ENCODE measurements at regions not wholly inside any gene's neighbourhood (a gene's known extent, or its start where the extent isn't known, plus 50 kb on each side); places are given as distances from the start of the nearest gene placed in this dataset.

GRCh38 chr13:111519041-111519440 is 198.6 kb downstream of the TEX29 start:
- TF ChIP-seq ZNF219 (CRISPR knock-in tag; IDR thresholded peaks at IDR 0.05; ENCODE audit: borderline replicate concordance) (no peak), NFE2L1 (CRISPR knock-in tag; IDR thresholded peaks at IDR 0.05) (no peak), CTCF (IDR thresholded peaks at IDR 0.05) (no peak), ATF2 (CRISPR knock-in tag; IDR thresholded peaks at IDR 0.05; ENCODE audit: borderline replicate concordance, low read depth) (no peak), ELF4 (CRISPR knock-in tag; IDR thresholded peaks at IDR 0.05; ENCODE audit: low read depth) (no peak), USF1 (CRISPR knock-in tag; IDR thresholded peaks at IDR 0.05) (no peak), RELA (CRISPR knock-in tag; IDR thresholded peaks at IDR 0.05; ENCODE audit: borderline replicate concordance) (no peak), ZNF121 (CRISPR knock-in tag; IDR thresholded peaks at IDR 0.05) (no peak), SMAD4 (CRISPR knock-in tag; IDR thresholded peaks at IDR 0.05) (no peak), ZBTB43 (CRISPR knock-in tag; IDR thresholded peaks at IDR 0.05) (no peak), ZNF232 (CRISPR knock-in tag; IDR thresholded peaks at IDR 0.05) (no peak), E2F4 (CRISPR knock-in tag; IDR thresholded peaks at IDR 0.05; ENCODE audit: borderline replicate concordance, low read depth) (no peak), USF2 (CRISPR knock-in tag; IDR thresholded peaks at IDR 0.05) (no peak)

All from WTC11 (cell line).